Endothelial cell of umbilical vein (primary cell): ENCODE measurements at regions not wholly inside any gene's neighbourhood (a gene's known extent, or its start where the extent isn't known, plus 50 kb on each side); places are given as distances from the start of the nearest gene placed in this dataset.

Source experiments
- BruUV-seq: library from RNA; stranded (reverse); fragments of 400-500 nt; replicated peaks from 2 replicates; lab custom pipeline; 2021; lab: Mats Ljungman, UMichigan
- CTCF ChIA-PET: fragments of 300-600, 350-600 bp; sonication (Branson Sonifier 250); formaldehyde crosslinking; loops from one replicate; lab custom pipeline; 2021; ENCODE audit warnings: antibody characterized with exemption, inconsistent platforms; lab: Charles Lee
- POLR2A ChIA-PET: fragments of 300-600, 350-600 bp; sonication (Branson Sonifier 250); formaldehyde crosslinking; loops from one replicate; lab custom pipeline; 2021; ENCODE audit warnings: antibody characterized with exemption, inconsistent platforms; lab: Charles Lee
- DNase-seq: peaks from one replicate; pipeline ENCODE4 v3.0.0-alpha.2; 2011; ENCODE audit warnings: low read depth, low spot score
- FAIRE-seq: peaks from 2 replicates; lab custom pipeline; 2011; peaks lifted over from hg19 to GRCh38; lab: Jason Lieb, UNC
- H2AFZ ChIP-seq: 2 replicates; pipeline ENCODE4 v1.6.0; 2012; ENCODE audit warnings: low read depth, low read length, control low read depth, inconsistent platforms
- H3K27ac ChIP-seq: 2 replicates; pipeline ENCODE4 v1.5.1; 2011; ENCODE audit warnings: low read depth, mild to moderate bottlenecking, control low read depth, low read length, moderate library complexity; ENCODE audit not compliant: insufficient read depth
- H3K27me3 ChIP-seq, 2 experiments: 2 replicates each; pipeline versions ENCODE4 v1.6.0 to v1.6.1; 2011; ENCODE audit warnings: low read length in 2 of 2, mixed read lengths in 1 of 2; ENCODE audit not compliant: control insufficient read depth in 2 of 2, insufficient read depth in 2 of 2
- H3K36me3 ChIP-seq, 2 experiments: 2 replicates in 1 of 2; 3 replicates in 1 of 2; pipeline ENCODE4 v1.5.1; 2011; ENCODE audit warnings: low read length in 2 of 2, mild to moderate bottlenecking in 1 of 2, moderate library complexity in 1 of 2; ENCODE audit not compliant: control insufficient read depth in 2 of 2, insufficient read depth in 2 of 2; ENCODE audit errors: extremely low read depth in 1 of 2
- H3K4me1 ChIP-seq: 3 replicates; pipeline ENCODE4 v1.5.1; 2011; ENCODE audit warnings: mild to moderate bottlenecking, low read length; ENCODE audit not compliant: control insufficient read depth, insufficient read depth; ENCODE audit errors: extremely low read depth
- H3K4me2 ChIP-seq: 2 replicates; pipeline ENCODE4 v1.6.1; 2011; ENCODE audit warnings: low read length, control low read depth, mixed read lengths; ENCODE audit not compliant: insufficient read depth
- H3K4me3 ChIP-seq, 3 experiments: fragments of 200-600 bp in 1 of 3; sonication (generic), shearing (Covaris generic) in 1 of 3; replicated peaks in 1 of 3; 2 replicates each; pipeline ENCODE4 v1.5.1; 2011 to 2016; ENCODE audit warnings: control low read depth in 3 of 3, low read length in 3 of 3, mild to moderate bottlenecking in 2 of 3, inconsistent platforms in 1 of 3, low read depth in 1 of 3, moderate library complexity in 1 of 3; ENCODE audit not compliant: insufficient read depth in 1 of 3
- H3K79me2 ChIP-seq: 2 replicates; pipeline ENCODE4 v1.6.0; 2012; ENCODE audit warnings: low read length, inconsistent platforms; ENCODE audit not compliant: control insufficient read depth, insufficient read depth
- H3K9ac ChIP-seq: replicated peaks from 2 replicates; pipeline ENCODE3; 2011; ENCODE audit warnings: low read length, control low read depth; ENCODE audit not compliant: insufficient read depth; ENCODE audit errors: extremely low read depth
- H3K9me1 ChIP-seq: replicated peaks from 3 replicates; pipeline ENCODE4 v1.6.0; 2011; ENCODE audit warnings: mild to moderate bottlenecking, low read length; ENCODE audit not compliant: control insufficient read depth, insufficient read depth; ENCODE audit errors: extremely low read depth
- H3K9me3 ChIP-seq: replicated peaks from 2 replicates; pipeline ENCODE4 v1.5.1; 2012; ENCODE audit warnings: low read length, inconsistent platforms; ENCODE audit not compliant: control insufficient read depth, insufficient read depth
- H4K20me1 ChIP-seq: replicated peaks from 2 replicates; pipeline ENCODE3; 2011; ENCODE audit warnings: mild to moderate bottlenecking, low read length; ENCODE audit not compliant: control insufficient read depth, insufficient read depth; ENCODE audit errors: extremely low read depth
- CTCF ChIP-seq, 2 donors: IDR thresholded peaks; 1 replicate in 1 of 2; 2 replicates in 1 of 2; pipeline ENCODE4 v1.5.1; 2011; ENCODE audit warnings: low read length in 2 of 2, mild to moderate bottlenecking in 2 of 2, moderate library complexity in 2 of 2, control low read depth in 1 of 2, inconsistent platforms in 1 of 2, low read depth in 1 of 2; ENCODE audit not compliant: insufficient read depth in 1 of 2; ENCODE audit errors: extremely low read depth in 1 of 2
- EZH2 ChIP-seq: IDR thresholded peaks from 2 replicates; pipeline ENCODE4 v1.6.1; 2012; ENCODE audit warnings: borderline replicate concordance, low read depth, mild to moderate bottlenecking, moderate library complexity, low read length, inconsistent platforms; ENCODE audit not compliant: severe bottlenecking
- FOS ChIP-seq: IDR thresholded peaks from 2 replicates; pipeline ENCODE4 v1.6.1; 2011; ENCODE audit warnings: mild to moderate bottlenecking, low read length, moderate library complexity, borderline replicate concordance; ENCODE audit not compliant: insufficient read depth
- GATA2 ChIP-seq: IDR thresholded peaks from 2 replicates; pipeline ENCODE4 v1.7.0; 2011; ENCODE audit warnings: low read depth, mild to moderate bottlenecking, moderate library complexity, mixed read lengths, low read length; ENCODE audit not compliant: insufficient read length, insufficient read depth
- JUN ChIP-seq: IDR thresholded peaks from 2 replicates; pipeline ENCODE4 v1.6.1; 2011; ENCODE audit warnings: borderline replicate concordance, low read depth; ENCODE audit not compliant: insufficient read length, insufficient read depth
- MYC ChIP-seq: IDR thresholded peaks from one replicate; pipeline ENCODE4 v1.6.1; 2011; ENCODE audit warnings: mild to moderate bottlenecking, low read depth, low read length
- POLR2A ChIP-seq: IDR thresholded peaks from 2 replicates; pipeline ENCODE4 v1.6.1; 2012; ENCODE audit warnings: low read depth, mild to moderate bottlenecking, control low read depth, low read length
- POLR2AphosphoS5 ChIP-seq: IDR thresholded peaks from 2 replicates; pipeline ENCODE4 v1.6.1; 2012; ENCODE audit warnings: low read depth, mild to moderate bottlenecking, control low read depth, low read length, moderate library complexity; ENCODE audit not compliant: insufficient read depth
- dilution Hi-C: fragments of 300-500 bp; cut with MboI; formaldehyde crosslinking; loops from one replicate; pipeline ENCODE4 v1.15.0; 2019; ENCODE audit warnings: low sequenced_read_pairs; ENCODE audit not compliant: extremely low pct_ligation_motif_present
- intact Hi-C: fragments of 100-400 bp; cut with micrococcal nuclease; formaldehyde crosslinking; loops from one replicate; pipeline ENCODE4 v1.10.0; 2022
- TF ChIP-seq, protein P1 (sequence below): IDR thresholded peaks from 2 replicates; pipeline ENCODE4 v1.6.1; 2011; ENCODE audit not compliant: insufficient read depth, insufficient read length

- FAIRE-seq (no peak), DNase-seq (no peak)
- intact Hi-C loops = no loop called here
- CTCF ChIA-PET = no interaction called here
- no peaks in the 10 kb centered on the region for H4K20me1 ChIP-seq
- no peak overlapping the region for H3K4me3 ChIP-seq
- no peak for TF ChIP-seq MYC
- BruUV-seq = no TSS peak
- no peaks in the 10 kb centered on the region for H3K9me1 ChIP-seq
- no peaks in the 10 kb centered on the region for H3K4me1 ChIP-seq
- H3K27me3 ChIP-seq = no peaks in the 10 kb centered on the region
- H3K36me3 ChIP-seq = no peaks in the 10 kb centered on the region
- dilution Hi-C loops = no loop called here
- no peak overlapping the region for H3K27ac ChIP-seq
- POLR2A ChIA-PET = interaction anchor here (0.8 kb wide), 1 partner anchor 204 kb away, joined by 3 read pairs; no protein-coding TSS in a partner anchor
- H3K9ac ChIP-seq = no peak overlapping the region
- H3K9me3 ChIP-seq = no peaks in the 10 kb centered on the region
- no peak overlapping the region for H3K4me2 ChIP-seq
- H2AFZ ChIP-seq = no peak overlapping the region
- no peaks in the 10 kb centered on the region for H3K79me2 ChIP-seq
Measured at GRCh38 chr2:20122864-20123263, 71.4 kb upstream of the LAPTM4A start.

- FAIRE-seq (no peak), DNase-seq (no peak)
- no peaks in the 10 kb centered on the region for H3K9me3 ChIP-seq
- H3K27ac ChIP-seq = no peak overlapping the region
- no peak overlapping the region for H3K4me3 ChIP-seq
- dilution Hi-C loops (no loop called here), intact Hi-C loops (no loop called here)
- H4K20me1 ChIP-seq = no peaks in the 10 kb centered on the region
- ChIA-PET CTCF (interaction anchor here (1.8 kb wide), 2 partner anchors 15 to 105 kb away, joined by 4 to 7 read pairs; no protein-coding TSS in a partner anchor), POLR2A (interaction anchor here (1.2 kb wide), 1 partner anchor 11 kb away, joined by 3 read pairs; no protein-coding TSS in a partner anchor)
- no peaks in the 10 kb centered on the region for H3K79me2 ChIP-seq
- no peak overlapping the region for H2AFZ ChIP-seq
- H3K4me1 ChIP-seq = no peaks in the 10 kb centered on the region
- TF ChIP-seq JUN (no peak), FOS (no peak), POLR2A (no peak), EZH2 (no peak), POLR2AphosphoS5 (no peak), GATA2 (no peak), MYC (no peak), CTCF (IDR thresholded peaks at IDR 0.05; ENCODE audit: extremely low read depth in 1 of 2, insufficient read depth in 1 of 2, low read depth in 1 of 2, low read length in 2 of 2) (no peak)
- TF ChIP-seq, protein P1, sequence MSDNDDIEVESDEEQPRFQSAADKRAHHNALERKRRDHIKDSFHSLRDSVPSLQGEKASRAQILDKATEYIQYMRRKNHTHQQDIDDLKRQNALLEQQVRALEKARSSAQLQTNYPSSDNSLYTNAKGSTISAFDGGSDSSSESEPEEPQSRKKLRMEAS = no peak
- no peak overlapping the region for H3K9ac ChIP-seq
- no peak overlapping the region for H3K4me2 ChIP-seq
- no peaks in the 10 kb centered on the region for H3K27me3 ChIP-seq
- H3K36me3 ChIP-seq = no peaks in the 10 kb centered on the region
- no peaks in the 10 kb centered on the region for H3K9me1 ChIP-seq
- BruUV-seq = no TSS peak
Measured at GRCh38 chr2:20120569-20121416, 69.4 kb upstream of the LAPTM4A start.
